IMR-90 (cell line): ENCODE measurements at regions not wholly inside any gene's neighbourhood (a gene's known extent, or its start where the extent isn't known, plus 50 kb on each side); places are given as distances from the start of the nearest gene placed in this dataset.
"Not testable (repeated sequence)": the region's sequence is repeated elsewhere in the genome, so short reads cannot be mapped to it uniquely, and the experiment has no call there.

ENCODE experiments used
- ATAC-seq: fragments of 200-7000 bp; cut with Tn5 transposase; 2 replicates; pipeline ENCODE4 v1.9.1; 2020; ENCODE audit warnings: low read depth, mild to moderate bottlenecking, moderate library complexity
- BruUV-seq: library from RNA; stranded (reverse); fragments of 400-500 nt; replicated peaks from 2 replicates; lab custom pipeline; 2021; lab: Mats Ljungman, UMichigan
- CTCF ChIA-PET: fragments of 300-600 bp; formaldehyde crosslinking; extraction: SDS; loops from one replicate; lab custom pipeline; 2021; ENCODE audit warnings: antibody characterized with exemption; lab: Yijun Ruan, JAX
- POLR2A ChIA-PET: fragments of 300-600 bp; sonication (Branson Sonifier 250); formaldehyde crosslinking; loops from one replicate; lab custom pipeline; 2022; ENCODE audit warnings: antibody characterized with exemption; ENCODE audit not compliant: unreplicated experiment; lab: Charles Lee
- DNase-seq: peaks from one replicate; pipeline ENCODE4 v3.0.0; 2013
- H2AFZ ChIP-seq: replicated peaks from 2 replicates; pipeline ENCODE3; 2013; ENCODE audit warnings: low read length, mild to moderate bottlenecking; ENCODE audit not compliant: poor library complexity
- H2AK5ac ChIP-seq: 2 replicates; pipeline ENCODE4 v1.6.1; 2013; ENCODE audit warnings: low read depth, low read length, inconsistent platforms
- H2AK9ac ChIP-seq: replicated peaks from 2 replicates; pipeline ENCODE3; 2013; ENCODE audit warnings: mild to moderate bottlenecking, low read depth, low read length, moderate library complexity; ENCODE audit not compliant: poor library complexity
- H2BK120ac ChIP-seq: 2 replicates; pipeline ENCODE4 v1.6.1; 2013; ENCODE audit warnings: low read depth, low read length, inconsistent platforms
- H2BK15ac ChIP-seq: 3 replicates; pipeline ENCODE4 v1.6.1; 2013; ENCODE audit warnings: low read depth, low read length, inconsistent platforms
- H2BK20ac ChIP-seq: 2 replicates; pipeline ENCODE4 v1.6.1; 2013; ENCODE audit warnings: low read depth, mild to moderate bottlenecking, inconsistent platforms, low read length, moderate library complexity
- H2BK5ac ChIP-seq: 2 replicates; pipeline ENCODE4 v1.6.1; 2013; ENCODE audit warnings: mild to moderate bottlenecking, low read depth, low read length, inconsistent platforms; ENCODE audit not compliant: poor library complexity, severe bottlenecking
- H3K14ac ChIP-seq: replicated peaks from 2 replicates; pipeline ENCODE4 v1.6.1; 2013; ENCODE audit warnings: low read depth, low read length, inconsistent platforms
- H3K18ac ChIP-seq: 2 replicates; pipeline ENCODE4 v1.6.1; 2013; ENCODE audit warnings: low read depth, low read length, control low read depth
- H3K23ac ChIP-seq: 2 replicates; pipeline ENCODE4 v1.6.1; 2013; ENCODE audit warnings: low read depth, low read length, inconsistent platforms
- H3K27ac ChIP-seq: 2 replicates; pipeline ENCODE4 v1.5.1; 2013; ENCODE audit warnings: mild to moderate bottlenecking, control low read depth, low read length; ENCODE audit not compliant: insufficient read depth
- H3K27me3 ChIP-seq: 2 replicates; pipeline ENCODE4 v1.6.1; 2013; ENCODE audit warnings: low read length; ENCODE audit not compliant: control insufficient read depth, insufficient read depth
- H3K36me3 ChIP-seq: 2 replicates; pipeline ENCODE4 v1.6.1; 2013; ENCODE audit warnings: low read length, mixed read lengths; ENCODE audit not compliant: control insufficient read depth, insufficient read depth
- H3K4ac ChIP-seq: 2 replicates; pipeline ENCODE4 v1.6.1; 2013; ENCODE audit warnings: low read depth, low read length, inconsistent platforms
- H3K4me1 ChIP-seq: 2 replicates; pipeline ENCODE4 v1.6.1; 2013; ENCODE audit warnings: low read length, mixed read lengths; ENCODE audit not compliant: control insufficient read depth, insufficient read depth
- H3K4me2 ChIP-seq: 2 replicates; pipeline ENCODE4 v1.6.1; 2013; ENCODE audit warnings: low read depth, mild to moderate bottlenecking, control low read depth, low read length, moderate library complexity
- H3K4me3 ChIP-seq: 2 replicates; pipeline ENCODE4 v1.5.1; 2013; ENCODE audit warnings: low read depth, mild to moderate bottlenecking, control low read depth, low read length, moderate library complexity; ENCODE audit not compliant: insufficient read depth
- H3K56ac ChIP-seq: 2 replicates; pipeline ENCODE4 v1.6.1; 2013; ENCODE audit warnings: low read length, inconsistent platforms; ENCODE audit not compliant: insufficient read depth; ENCODE audit errors: extremely low read depth
- H3K79me1 ChIP-seq, 2 experiments: 2 replicates each; pipeline ENCODE4 v1.6.1; 2013; ENCODE audit warnings: low read length in 2 of 2, inconsistent platforms in 1 of 2, low read depth in 1 of 2
- H3K9ac ChIP-seq: 2 replicates; pipeline ENCODE4 v1.6.1; 2013; ENCODE audit warnings: low read depth, low read length, control low read depth
- H3K9me1 ChIP-seq: 2 replicates; pipeline ENCODE4 v1.6.1; 2013; ENCODE audit warnings: low read length, inconsistent platforms; ENCODE audit not compliant: insufficient read depth
- H3K9me3 ChIP-seq: 2 replicates; pipeline ENCODE4 v1.6.1; 2013; ENCODE audit warnings: low read length; ENCODE audit not compliant: control insufficient read depth, insufficient read depth
- H4K20me1 ChIP-seq: 2 replicates; pipeline ENCODE4 v1.6.1; 2013; ENCODE audit warnings: low read length, inconsistent platforms; ENCODE audit not compliant: insufficient read depth
- H4K5ac ChIP-seq: 2 replicates; pipeline ENCODE4 v1.6.1; 2013; ENCODE audit warnings: mild to moderate bottlenecking, low read depth, low read length, control low read depth
- H4K8ac ChIP-seq, 2 experiments: 2 replicates each; pipeline ENCODE4 v1.6.1; 2013; ENCODE audit warnings: low read depth in 2 of 2, low read length in 2 of 2, control low read depth in 1 of 2, inconsistent platforms in 1 of 2
- H4K91ac ChIP-seq: 2 replicates; pipeline ENCODE4 v1.6.1; 2013; ENCODE audit warnings: low read depth, low read length, inconsistent platforms; ENCODE audit not compliant: insufficient read depth
- WGBS, 2 experiments: methylation state at CpG; one replicate each; pipeline versions ENCODE4 v1.1.5 to v1.1.7; 2013; ENCODE audit warnings: missing lambda C conversion rate in 2 of 2; ENCODE audit not compliant: insufficient read length in 1 of 2; ENCODE audit errors: extremely low coverage in 2 of 2; 5-methylcytosine and 5-hydroxymethylcytosine counted together
- dilution Hi-C: fragments of 300-500 bp; cut with HindIII; formaldehyde crosslinking; loops from one replicate; pipeline ENCODE4 v1.14.3; 2018; ENCODE audit warnings: low sequenced_read_pairs; ENCODE audit not compliant: unreplicated experiment
- in situ Hi-C: fragments of 300-500 bp; cut with MboI; formaldehyde crosslinking; loops from 3 replicates; pipeline ENCODE4 v1.14.3; 2019; ENCODE audit warnings: low sequenced_read_pairs, inconsistent platforms, mixed read lengths
- intact Hi-C: fragments of 100-400 bp; cut with micrococcal nuclease; formaldehyde crosslinking; loops from 2 replicates; pipeline ENCODE4 v1.10.0; 2022

DNA sequence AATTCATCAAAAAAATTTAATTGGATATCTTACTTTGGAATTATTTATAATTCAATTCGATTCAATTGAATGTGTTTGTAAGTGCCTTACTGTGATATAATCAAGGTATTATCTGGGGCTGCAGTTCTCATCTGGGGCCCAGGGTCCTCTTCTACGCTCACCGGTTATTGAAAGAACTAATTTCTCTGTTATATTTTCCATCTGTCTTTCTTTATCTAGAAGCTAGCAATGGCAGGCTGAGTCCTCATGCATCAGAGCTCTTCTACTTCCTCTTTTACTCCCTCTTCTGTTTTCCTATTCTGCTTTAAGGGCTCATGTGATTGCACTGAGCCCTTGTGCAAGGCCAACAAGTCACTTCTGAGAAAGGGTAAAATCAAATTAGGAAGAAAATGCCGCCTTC, 315.6 kb downstream of the RAD51AP2 start:
- dilution Hi-C loops, H3K4me2 ChIP-seq, H3K9me1 ChIP-seq, H3K4me1 ChIP-seq, H2BK5ac ChIP-seq, H3K4ac ChIP-seq, H4K91ac ChIP-seq, H4K20me1 ChIP-seq, H3K9ac ChIP-seq, H3K79me1 ChIP-seq, H2AK5ac ChIP-seq, H3K4me3 ChIP-seq, H2BK15ac ChIP-seq, POLR2A ChIA-PET, DNase-seq, H2BK20ac ChIP-seq, H3K36me3 ChIP-seq, BruUV-seq, ATAC-seq, H3K27ac ChIP-seq, H2AFZ ChIP-seq, H2BK120ac ChIP-seq, in situ Hi-C loops, H2AK9ac ChIP-seq, H3K9me3 ChIP-seq, H3K18ac ChIP-seq, H4K8ac ChIP-seq, H3K23ac ChIP-seq, H3K56ac ChIP-seq, CTCF ChIA-PET, intact Hi-C loops, H3K27me3 ChIP-seq, H3K14ac ChIP-seq, H4K5ac ChIP-seq: not testable (repeated sequence)
- WGBS, 2 experiments, result 92% methylated on average over 2 of the region's 4 CpGs; no CpG with 5 or more reads in 1 of the 2 experiments
